ENCODE measurements at regions not wholly inside any gene's neighbourhood (a gene's known extent, or its start where the extent isn't known, plus 50 kb on each side); places are given as distances from the start of the nearest gene placed in this dataset.

- Histone ChIP-seq H3K9me2 (ENCODE audit: insufficient read depth, low read length) (no peaks in the 10 kb centered on the region), H3K36me3 (ENCODE audit: insufficient read depth, low read length) (no peaks in the 10 kb centered on the region), H3K4me2 (ENCODE audit: low read length) (no peak overlapping the region), H3K4me1 (ENCODE audit: insufficient read depth, low read length, poor library complexity, severe bottlenecking) (no peaks in the 10 kb centered on the region), H4K20me1 (ENCODE audit: insufficient read depth, low read length) (no peaks in the 10 kb centered on the region), H3K4me3 (ENCODE audit: low read depth, low read length, poor library complexity, severe bottlenecking) (no peak overlapping the region), H3K9me3 (ENCODE audit: low read length) (no peaks in the 10 kb centered on the region), H3K79me2 (ENCODE audit: insufficient read depth, low read depth, low read length) (no peaks in the 10 kb centered on the region), H3K27ac (ENCODE audit: low read depth, low read length, poor library complexity, severe bottlenecking) (no peak overlapping the region), H2AFZ (ENCODE audit: low read length) (no peak overlapping the region)
- intact Hi-C loops (cut with micrococcal nuclease; ENCODE audit: unreplicated experiment): no loop called here
- ChIA-PET CTCF (ENCODE audit: unreplicated experiment) (no interaction called here), POLR2A (interaction anchor here (1.6 kb wide), 1 partner anchor 16 kb away, joined by 3 read pairs; no protein-coding TSS in a partner anchor)
- no peak for DNase-seq (ENCODE audit: low spot score)
- TF ChIP-seq EZH2phosphoT487 (IDR thresholded peaks at IDR 0.05; ENCODE audit: borderline replicate concordance, low read depth, low read length): no peak
- BruUV-seq (replicated peaks): no TSS peak
Observed at GRCh38 chr15:62858343-62858742, 184.2 kb upstream of the TPM1 start.

- no peaks in the 10 kb centered on the region for H3K4me1 ChIP-seq (ENCODE audit: insufficient read depth, low read length, poor library complexity, severe bottlenecking)
- no peak for TF ChIP-seq EZH2phosphoT487 (IDR thresholded peaks at IDR 0.05; ENCODE audit: borderline replicate concordance, low read depth, low read length)
- TF ChIP-seq CTCF (conservative IDR thresholded peaks at IDR 0.05; ENCODE audit: low read length): no peak
- H3K9me3 ChIP-seq (ENCODE audit: low read length): no peaks in the 10 kb centered on the region
- DNase-seq (ENCODE audit: low spot score): no peak
- no peaks in the 10 kb centered on the region for H3K79me2 ChIP-seq (ENCODE audit: insufficient read depth, low read depth, low read length)
- ChIA-PET POLR2A (no interaction called here), CTCF (ENCODE audit: unreplicated experiment) (no interaction called here)
- no peak overlapping the region for H2AFZ ChIP-seq (ENCODE audit: low read length)
- H3K4me2 ChIP-seq (ENCODE audit: low read length): no peak overlapping the region
- intact Hi-C loops (cut with micrococcal nuclease; ENCODE audit: unreplicated experiment): no loop called here
- BruUV-seq (replicated peaks): no TSS peak
- H3K36me3 ChIP-seq (ENCODE audit: insufficient read depth, low read length): no peaks in the 10 kb centered on the region
- H3K9me2 ChIP-seq (ENCODE audit: insufficient read depth, low read length): no peaks in the 10 kb centered on the region
- no peaks in the 10 kb centered on the region for H4K20me1 ChIP-seq (ENCODE audit: insufficient read depth, low read length)
- H3K4me3 ChIP-seq (ENCODE audit: low read depth, low read length, poor library complexity, severe bottlenecking): no peak overlapping the region
- H3K27ac ChIP-seq (ENCODE audit: low read depth, low read length, poor library complexity, severe bottlenecking): no peak overlapping the region
Observed at GRCh38 chr15:62862717-62863116, 179.8 kb upstream of the TPM1 start.

- H3K27ac ChIP-seq (ENCODE audit: low read depth, low read length, poor library complexity, severe bottlenecking): no peak overlapping the region
- no peaks in the 10 kb centered on the region for H3K36me3 ChIP-seq (ENCODE audit: insufficient read depth, low read length)
- no peak overlapping the region for H3K4me3 ChIP-seq (ENCODE audit: low read depth, low read length, poor library complexity, severe bottlenecking)
- H2AFZ ChIP-seq (ENCODE audit: low read length): no peak overlapping the region
- no peak overlapping the region for H3K4me2 ChIP-seq (ENCODE audit: low read length)
- CTCF ChIA-PET (ENCODE audit: unreplicated experiment): no interaction called here
- TF ChIP-seq CTCF (conservative IDR thresholded peaks at IDR 0.05; ENCODE audit: low read length): no peak
- TF ChIP-seq EZH2phosphoT487 (IDR thresholded peaks at IDR 0.05; ENCODE audit: borderline replicate concordance, low read depth, low read length): no peak
- no TSS peak for BruUV-seq (replicated peaks)
- intact Hi-C loops (cut with micrococcal nuclease; ENCODE audit: unreplicated experiment): no loop called here
- H4K20me1 ChIP-seq (ENCODE audit: insufficient read depth, low read length): no peaks in the 10 kb centered on the region
- no peaks in the 10 kb centered on the region for H3K9me3 ChIP-seq (ENCODE audit: low read length)
- no peaks in the 10 kb centered on the region for H3K9me2 ChIP-seq (ENCODE audit: insufficient read depth, low read length)
- no peaks in the 10 kb centered on the region for H3K79me2 ChIP-seq (ENCODE audit: insufficient read depth, low read depth, low read length)
- DNase-seq (ENCODE audit: low spot score): no peak
- POLR2A ChIA-PET: no interaction called here
- H3K4me1 ChIP-seq (ENCODE audit: insufficient read depth, low read length, poor library complexity, severe bottlenecking): no peaks in the 10 kb centered on the region
Observed at GRCh38 chr15:62866366-62866765, 176.2 kb upstream of the TPM1 start.
